NCI-H146 treated with DMSO at 0.1 percent for 48 hours (cell line): ENCODE measurements at regions not wholly inside any gene's neighbourhood (a gene's known extent, or its start where the extent isn't known, plus 50 kb on each side); places are given as distances from the start of the nearest gene placed in this dataset.
A peak's percentile ranks its signal among the peaks of the same experiment; 100 is the strongest.

Source experiments
- DNase-seq: peaks from one replicate; lab custom pipeline; 2025; ENCODE audit not compliant: unreplicated experiment; lab: John Stamatoyannopoulos, UW

DNA sequence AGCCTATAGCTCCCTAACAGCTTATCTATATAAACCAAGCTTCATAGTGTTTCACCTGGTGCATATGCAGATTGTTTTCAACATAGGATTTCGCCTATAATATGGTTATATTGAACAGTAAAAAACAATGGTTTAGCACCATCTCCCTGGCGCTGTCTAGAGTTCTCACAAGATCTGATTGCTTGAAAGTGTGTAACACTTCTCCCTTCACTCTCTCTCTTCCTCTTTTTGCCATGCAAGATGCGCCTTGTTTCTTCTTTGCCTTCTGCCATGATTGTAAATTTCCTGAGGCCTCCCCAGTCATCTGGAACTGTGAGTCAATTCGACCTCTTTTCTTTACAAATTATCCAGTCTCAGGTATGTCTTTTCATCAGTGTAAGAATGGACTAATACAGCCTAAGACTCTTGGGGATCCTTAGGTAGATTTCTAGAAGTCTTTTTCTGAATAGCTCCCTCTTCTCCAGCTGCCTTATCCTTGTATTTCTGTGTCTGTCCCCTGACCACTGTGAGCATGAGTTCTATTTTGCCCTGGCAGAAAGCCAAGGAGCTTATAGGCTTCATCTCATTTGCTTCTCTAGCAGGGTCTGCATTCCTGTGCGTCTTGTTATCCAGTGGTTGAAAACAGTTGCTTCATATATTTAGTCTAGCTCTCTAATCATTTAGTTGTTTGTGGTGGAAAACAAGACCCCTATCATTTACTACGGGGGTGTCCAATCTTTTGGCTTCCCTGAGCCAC, 401.6 kb downstream of the GPD2 start:
- no peak for DNase-seq

DNA sequence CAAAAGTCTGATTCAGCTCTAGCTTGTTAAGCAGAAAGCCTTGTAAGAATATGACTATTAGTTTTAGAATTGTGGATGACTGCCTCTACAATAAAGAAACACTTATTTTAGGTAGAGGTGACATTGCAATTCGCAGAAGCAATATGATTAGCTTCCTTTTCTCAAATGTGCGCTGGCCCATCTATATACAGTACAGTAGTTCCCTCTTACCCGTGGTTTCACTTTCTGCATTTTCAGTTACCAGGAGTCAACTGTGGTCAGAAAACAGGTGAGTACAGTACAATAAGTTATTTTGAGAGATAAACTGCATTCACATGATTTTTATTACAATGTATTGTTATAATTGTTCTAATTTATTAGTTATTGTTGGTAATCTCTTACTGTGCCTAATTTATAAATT, 405.1 kb downstream of the GPD2 start:
- no peak for DNase-seq

GRCh38 chr2:156845806-156846558, 409.8 kb downstream of the GPD2 start:
- no peak for DNase-seq

DNA sequence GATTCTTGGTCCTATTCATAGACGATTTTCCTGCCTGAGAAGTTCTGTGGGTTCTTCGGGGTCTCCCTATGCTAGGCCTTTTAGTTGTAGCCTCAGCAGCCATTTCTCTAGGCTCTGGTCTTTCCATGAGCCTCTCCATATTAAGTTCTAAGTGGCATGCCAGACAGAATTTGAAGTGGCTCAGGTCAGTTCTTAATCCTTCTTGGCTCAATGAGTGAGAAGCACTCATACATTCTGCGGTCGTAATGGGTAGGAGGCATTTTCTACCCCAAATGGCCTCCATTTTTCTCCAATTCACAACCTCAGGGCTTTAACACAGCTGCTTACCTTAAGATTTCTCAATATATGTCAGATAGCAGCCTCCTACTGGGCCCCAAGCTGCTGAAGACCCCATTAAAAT, 405.3 kb upstream of the GALNT5 start:
- DNase-seq, result no peak

GRCh38 chr2:156852681-156853080, 404.8 kb upstream of the GALNT5 start:
- no peak for DNase-seq

GRCh38 chr2:156864325-156864724, 393.2 kb upstream of the GALNT5 start:
- DNase-seq, result peak; percentile 51

GRCh38 chr2:156864753-156865152, 392.8 kb upstream of the GALNT5 start:
- DNase-seq, result no peak

GRCh38 chr2:156867201-156867600, 390.3 kb upstream of the GALNT5 start:
- no peak for DNase-seq

DNA sequence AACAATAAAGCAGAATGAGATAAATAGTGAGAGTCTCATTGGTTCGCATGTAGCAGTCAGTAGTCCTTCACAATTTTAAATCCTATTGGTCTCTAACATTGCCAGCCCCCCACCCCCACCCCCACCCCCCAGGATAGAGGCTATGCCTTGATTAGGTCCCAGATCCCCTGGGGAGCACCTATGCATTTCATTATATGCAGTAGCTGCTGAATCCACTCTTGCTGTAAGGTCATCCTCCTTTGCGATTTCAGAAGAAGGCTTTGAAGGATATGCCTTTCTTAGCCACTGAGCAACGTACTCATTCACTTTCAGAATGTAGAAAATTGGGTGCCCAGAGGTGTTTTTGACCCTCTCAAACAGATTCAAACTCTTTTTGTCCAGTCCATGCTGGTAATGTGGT, 382.8 kb upstream of the GALNT5 start:
- DNase-seq, result no peak

GRCh38 chr2:156883804-156884203, 373.7 kb upstream of the GALNT5 start:
- peak; percentile 79 for DNase-seq

DNA sequence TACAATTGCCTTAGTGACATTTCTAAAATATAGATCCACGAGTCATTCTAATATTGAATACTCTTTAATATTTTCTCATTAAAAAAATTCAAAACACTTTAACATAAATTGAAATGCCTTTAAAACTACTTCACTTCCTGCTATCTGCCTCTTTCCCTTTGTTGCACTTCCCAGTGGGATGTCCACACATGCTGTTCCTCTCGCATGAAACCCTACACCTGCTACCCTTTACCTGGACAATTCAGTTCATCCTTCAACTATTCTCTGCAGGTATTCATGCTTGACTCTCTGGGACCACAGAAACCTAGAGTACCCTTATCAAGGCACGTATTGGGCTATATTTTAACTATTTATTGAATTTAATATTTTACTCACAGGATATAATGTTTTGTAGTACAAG, 373.3 kb upstream of the GALNT5 start:
- DNase-seq, result peak; percentile 79

DNA sequence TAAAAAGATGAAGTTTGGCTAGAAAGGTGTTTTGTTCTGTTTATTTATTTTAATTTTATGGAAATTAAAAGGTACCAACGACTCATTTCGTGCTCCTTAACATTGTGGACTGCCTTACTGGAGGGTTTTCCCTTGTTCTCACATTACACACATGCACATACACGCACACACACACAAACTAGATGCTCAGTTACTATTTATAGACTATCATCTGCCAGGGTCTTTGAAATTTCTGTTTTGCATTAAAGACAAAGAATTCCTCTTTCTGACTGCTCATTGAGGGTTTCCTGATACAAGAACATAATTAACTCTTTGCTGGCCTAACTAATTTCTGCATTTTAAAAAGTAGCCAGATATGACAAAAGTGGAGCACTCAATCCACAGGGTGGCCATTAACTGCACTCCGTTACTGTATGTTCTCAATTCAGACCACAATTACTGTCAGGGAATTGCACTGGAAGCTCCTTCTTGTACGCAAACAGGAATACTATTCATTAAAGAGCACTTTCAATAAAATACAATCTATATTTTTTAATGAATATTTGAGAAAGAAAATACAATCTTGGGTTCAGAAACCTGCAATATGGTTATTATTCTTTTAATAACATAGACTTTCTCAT, 366.9 kb upstream of the GALNT5 start:
- DNase-seq, result peak; percentile 36

- no peak for DNase-seq
Measured at GRCh38 chr2:156891609-156892008, 365.9 kb upstream of the GALNT5 start.

GRCh38 chr2:156892467-156893281, 364.8 kb upstream of the GALNT5 start:
- DNase-seq, result peak; percentile 76

GRCh38 chr2:156896294-156896693, 361.2 kb upstream of the GALNT5 start:
- DNase-seq, result no peak

GRCh38 chr2:156897548-156897947, 360.0 kb upstream of the GALNT5 start:
- no peak for DNase-seq

DNA sequence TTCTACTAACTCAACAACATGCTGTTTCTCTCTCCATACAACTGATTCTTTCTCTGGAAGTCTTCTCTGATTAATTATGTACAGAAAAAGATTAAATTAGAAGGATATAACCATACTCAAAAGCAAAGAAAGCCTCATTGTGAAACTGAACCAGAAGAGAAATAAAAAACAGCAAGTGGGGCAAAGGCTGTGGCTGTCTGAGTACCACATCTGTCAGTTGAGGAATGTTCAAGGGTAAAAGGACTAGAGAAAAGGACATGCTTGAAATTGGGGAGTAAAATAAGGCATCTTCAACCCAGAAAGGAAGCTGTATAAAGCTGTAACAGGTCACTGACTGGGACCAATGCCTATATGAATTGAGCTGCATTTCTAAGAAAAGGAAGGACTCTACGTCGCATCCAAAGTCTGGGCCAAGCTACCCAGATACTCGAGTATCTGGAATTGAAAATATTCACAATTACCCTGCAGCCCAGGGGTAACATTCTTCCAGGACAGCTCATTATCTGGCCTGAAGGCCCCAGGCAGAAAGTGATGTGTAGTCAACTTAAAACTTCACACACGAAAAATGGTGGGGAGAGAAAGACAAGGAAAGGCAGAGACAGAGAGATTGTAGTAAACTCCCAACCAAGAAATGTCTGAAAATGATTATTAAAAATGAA, 356.0 kb upstream of the GALNT5 start:
- no peak for DNase-seq

GRCh38 chr2:156903335-156903734, 354.2 kb upstream of the GALNT5 start:
- DNase-seq, result no peak

GRCh38 chr2:156907806-156908205, 349.7 kb upstream of the GALNT5 start:
- no peak for DNase-seq

DNA sequence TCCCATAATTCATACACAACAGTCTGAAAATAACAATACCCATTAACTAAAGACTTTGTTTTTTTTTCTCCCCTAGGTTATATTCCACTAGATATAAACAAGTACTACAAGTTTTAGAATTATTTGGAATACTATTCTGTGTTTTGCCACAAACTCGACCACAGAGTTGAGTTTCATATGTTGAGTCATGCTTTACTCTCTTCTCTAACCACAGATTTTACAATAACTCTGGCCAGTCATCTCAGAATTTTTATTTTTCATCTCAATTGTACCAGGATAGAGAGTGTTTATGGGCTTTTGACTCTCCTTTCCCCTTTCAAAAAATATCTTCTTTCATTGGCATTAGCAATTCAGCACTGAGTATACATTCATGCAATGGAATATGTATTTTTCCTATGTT, 348.7 kb upstream of the GALNT5 start:
- DNase-seq, result no peak

- DNase-seq, result no peak
Measured at GRCh38 chr2:156909983-156910382, 347.5 kb upstream of the GALNT5 start.
